ENCODE measurements at regions not wholly inside any gene's neighbourhood (a gene's known extent, or its start where the extent isn't known, plus 50 kb on each side); places are given as distances from the start of the nearest gene placed in this dataset.

GRCh38 chr13:38514575-38514974, 164.9 kb downstream of the UFM1 start:
- Histone ChIP-seq H3K4me3 (ENCODE audit: low read length) (no peak overlapping the region), H3K27me3 (ENCODE audit: control insufficient read depth, insufficient read depth, low read length) (no peaks in the 10 kb centered on the region), H3K27ac (ENCODE audit: low read length) (no peak overlapping the region), H3K9me3 (replicated peaks; ENCODE audit: control insufficient read depth, low read depth, low read length) (no peaks in the 10 kb centered on the region), H3K36me3 (ENCODE audit: control insufficient read depth, insufficient read depth, low read length) (no peaks in the 10 kb centered on the region), H3K4me1 (ENCODE audit: control insufficient read depth, insufficient read depth, low read length) (no peaks in the 10 kb centered on the region)
- DNase-seq = no peak
- WGBS (ENCODE audit: insufficient coverage) = no CpG with 5 or more reads among the region's 1 CpG

- WGBS (ENCODE audit: insufficient coverage) = 86% methylated on average over 4 of the region's 4 CpGs
- no peak for DNase-seq
- Histone ChIP-seq H3K4me1 (ENCODE audit: control insufficient read depth, insufficient read depth, low read length) (no peaks in the 10 kb centered on the region), H3K9me3 (replicated peaks; ENCODE audit: control insufficient read depth, low read depth, low read length) (no peaks in the 10 kb centered on the region), H3K27me3 (ENCODE audit: control insufficient read depth, insufficient read depth, low read length) (no peaks in the 10 kb centered on the region), H3K36me3 (ENCODE audit: control insufficient read depth, insufficient read depth, low read length) (no peaks in the 10 kb centered on the region), H3K4me3 (ENCODE audit: low read length) (no peak overlapping the region), H3K27ac (ENCODE audit: low read length) (no peak overlapping the region)
These were observed 168.5 kb upstream of the FREM2 start for GRCh38 chr13:38518328-38518727.

DNA sequence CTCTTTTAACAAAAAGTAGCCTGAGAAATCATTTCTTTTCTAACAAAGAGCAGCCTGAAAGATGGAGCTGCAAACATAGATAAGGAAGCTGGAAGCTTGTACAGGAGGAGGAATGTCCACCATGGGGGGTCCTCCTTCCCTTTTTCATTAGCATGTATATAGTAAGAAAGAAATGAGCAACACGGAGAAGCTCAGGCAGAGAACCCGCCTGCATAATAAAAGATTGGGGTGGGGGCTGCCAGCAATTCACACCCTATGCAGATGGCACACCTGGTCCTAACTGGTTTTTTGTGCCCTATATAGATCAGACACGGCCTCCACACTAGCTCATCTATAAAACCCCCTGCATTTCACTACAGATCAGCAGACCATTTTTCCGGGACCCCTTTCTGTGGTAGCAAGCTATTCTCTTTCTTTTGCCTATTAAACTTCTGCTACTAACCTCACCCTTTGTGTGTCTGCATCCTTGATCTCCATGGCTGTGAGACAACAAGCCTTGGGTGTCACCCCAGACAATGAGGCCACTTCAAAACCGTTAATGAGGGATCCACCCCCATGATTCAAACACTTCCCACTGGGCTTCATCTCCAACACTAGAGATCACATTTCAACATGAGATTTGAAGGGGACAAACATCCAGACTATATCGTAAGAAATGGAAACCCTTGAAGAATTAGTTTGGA, 167.5 kb upstream of the FREM2 start:
- no peaks in the 10 kb centered on the region for H3K27me3 ChIP-seq (ENCODE audit: control insufficient read depth, insufficient read depth, low read length)
- H3K4me3 ChIP-seq (ENCODE audit: low read length) = no peak overlapping the region
- 65% methylated on average over 2 of the region's 6 CpGs for WGBS (ENCODE audit: insufficient coverage)
- H3K9me3 ChIP-seq (replicated peaks; ENCODE audit: control insufficient read depth, low read depth, low read length) = no peaks in the 10 kb centered on the region
- DNase-seq = no peak
- H3K36me3 ChIP-seq (ENCODE audit: control insufficient read depth, insufficient read depth, low read length) = no peaks in the 10 kb centered on the region
- no peaks in the 10 kb centered on the region for H3K4me1 ChIP-seq (ENCODE audit: control insufficient read depth, insufficient read depth, low read length)
- H3K27ac ChIP-seq (ENCODE audit: low read length) = no peak overlapping the region

DNA sequence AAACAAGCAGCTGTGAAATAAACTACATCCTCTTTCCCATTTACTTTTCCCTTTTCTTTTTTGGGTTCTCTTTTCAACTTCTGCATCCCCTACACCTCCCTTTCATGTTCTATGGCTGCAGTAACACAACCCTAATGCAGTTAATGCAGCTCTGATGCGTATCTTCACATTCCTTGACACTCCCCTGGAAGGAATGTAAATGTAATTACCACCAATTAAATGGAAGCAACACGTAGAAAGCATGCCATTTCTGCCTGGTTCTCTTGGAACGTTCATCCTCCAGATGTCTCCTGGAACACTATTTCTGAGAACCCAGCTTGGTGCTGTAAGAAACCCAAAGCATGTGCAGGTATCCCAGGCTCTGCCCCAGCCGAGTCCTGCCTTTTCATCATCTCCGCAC, 166.8 kb upstream of the FREM2 start:
- no peak for DNase-seq
- no peaks in the 10 kb centered on the region for H3K27me3 ChIP-seq (ENCODE audit: control insufficient read depth, insufficient read depth, low read length)
- H3K4me3 ChIP-seq (ENCODE audit: low read length) = no peak overlapping the region
- H3K9me3 ChIP-seq (replicated peaks; ENCODE audit: control insufficient read depth, low read depth, low read length) = no peaks in the 10 kb centered on the region
- no peaks in the 10 kb centered on the region for H3K4me1 ChIP-seq (ENCODE audit: control insufficient read depth, insufficient read depth, low read length)
- no peaks in the 10 kb centered on the region for H3K36me3 ChIP-seq (ENCODE audit: control insufficient read depth, insufficient read depth, low read length)
- WGBS (ENCODE audit: insufficient coverage) = 80% methylated on average over 4 of the region's 5 CpGs
- H3K27ac ChIP-seq (ENCODE audit: low read length) = no peak overlapping the region

- no peak for DNase-seq
- Histone ChIP-seq H3K27me3 (ENCODE audit: control insufficient read depth, insufficient read depth, low read length) (no peaks in the 10 kb centered on the region), H3K4me3 (ENCODE audit: low read length) (no peak overlapping the region), H3K9me3 (replicated peaks; ENCODE audit: control insufficient read depth, low read depth, low read length) (no peaks in the 10 kb centered on the region), H3K4me1 (ENCODE audit: control insufficient read depth, insufficient read depth, low read length) (no peaks in the 10 kb centered on the region), H3K36me3 (ENCODE audit: control insufficient read depth, insufficient read depth, low read length) (no peaks in the 10 kb centered on the region), H3K27ac (ENCODE audit: low read length) (no peak overlapping the region)
- 57% methylated on average over 1 of the region's 5 CpGs for WGBS (ENCODE audit: insufficient coverage)
These were observed 159.7 kb upstream of the FREM2 start for GRCh38 chr13:38527140-38527539.

DNA sequence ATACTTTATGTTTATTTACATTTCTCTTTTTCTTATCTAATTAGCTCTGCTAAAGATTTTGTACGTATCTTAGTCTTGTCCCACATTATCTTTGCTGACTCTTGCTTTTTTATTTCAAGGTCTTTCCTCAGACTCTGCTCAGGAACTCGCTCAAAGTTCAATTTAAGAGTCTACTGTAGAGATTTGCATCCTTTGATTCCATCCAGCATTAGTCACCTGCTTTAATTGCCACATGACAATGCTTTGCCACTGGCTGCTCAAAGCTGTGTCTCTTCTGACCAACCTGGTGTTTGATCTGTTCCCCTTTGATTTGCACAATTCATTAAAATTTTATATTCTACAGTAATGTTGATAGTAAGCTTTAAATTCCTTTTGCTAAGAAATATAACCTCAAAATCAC, 157.9 kb upstream of the FREM2 start:
- no peaks in the 10 kb centered on the region for H3K9me3 ChIP-seq (replicated peaks; ENCODE audit: control insufficient read depth, low read depth, low read length)
- H3K36me3 ChIP-seq (ENCODE audit: control insufficient read depth, insufficient read depth, low read length) = no peaks in the 10 kb centered on the region
- WGBS (ENCODE audit: insufficient coverage) = 50% methylated on average over 1 of the region's 2 CpGs
- DNase-seq = no peak
- H3K4me1 ChIP-seq (ENCODE audit: control insufficient read depth, insufficient read depth, low read length) = no peaks in the 10 kb centered on the region
- H3K27ac ChIP-seq (ENCODE audit: low read length) = no peak overlapping the region
- H3K27me3 ChIP-seq (ENCODE audit: control insufficient read depth, insufficient read depth, low read length) = no peaks in the 10 kb centered on the region
- H3K4me3 ChIP-seq (ENCODE audit: low read length) = no peak overlapping the region

GRCh38 chr13:38530492-38530891, 156.4 kb upstream of the FREM2 start:
- Histone ChIP-seq H3K4me1 (ENCODE audit: control insufficient read depth, insufficient read depth, low read length) (no peaks in the 10 kb centered on the region), H3K4me3 (ENCODE audit: low read length) (no peak overlapping the region), H3K9me3 (replicated peaks; ENCODE audit: control insufficient read depth, low read depth, low read length) (no peaks in the 10 kb centered on the region), H3K27me3 (ENCODE audit: control insufficient read depth, insufficient read depth, low read length) (no peaks in the 10 kb centered on the region), H3K27ac (ENCODE audit: low read length) (no peak overlapping the region), H3K36me3 (ENCODE audit: control insufficient read depth, insufficient read depth, low read length) (no peaks in the 10 kb centered on the region)
- peak; percentile 31 for DNase-seq
- WGBS (ENCODE audit: insufficient coverage) = no CpG with 5 or more reads among the region's 3 CpGs

DNA sequence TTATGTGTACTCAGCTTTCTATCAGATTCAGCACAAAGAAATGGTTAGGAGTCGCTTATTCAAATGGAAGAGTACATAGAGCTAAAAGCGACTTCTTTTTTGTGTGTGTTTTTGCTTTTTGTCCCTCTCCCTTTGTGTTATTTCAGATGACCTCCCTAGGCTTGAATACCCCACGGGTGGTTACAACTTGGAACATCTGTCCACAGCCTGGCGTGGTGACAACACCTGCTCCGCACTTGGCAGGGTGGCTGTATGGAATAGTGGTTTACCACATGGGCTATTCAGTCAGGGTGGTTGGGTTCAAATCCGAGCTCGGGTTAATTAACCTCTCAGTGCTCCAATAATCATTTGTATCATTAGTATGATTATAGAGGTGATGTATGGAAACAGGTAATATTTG, 151.6 kb upstream of the FREM2 start:
- Histone ChIP-seq H3K9me3 (replicated peaks; ENCODE audit: control insufficient read depth, low read depth, low read length) (no peaks in the 10 kb centered on the region), H3K4me3 (ENCODE audit: low read length) (no peak overlapping the region), H3K4me1 (ENCODE audit: control insufficient read depth, insufficient read depth, low read length) (no peaks in the 10 kb centered on the region), H3K27ac (ENCODE audit: low read length) (no peak overlapping the region), H3K27me3 (ENCODE audit: control insufficient read depth, insufficient read depth, low read length) (no peaks in the 10 kb centered on the region), H3K36me3 (ENCODE audit: control insufficient read depth, insufficient read depth, low read length) (no peaks in the 10 kb centered on the region)
- no CpG with 5 or more reads among the region's 7 CpGs for WGBS (ENCODE audit: insufficient coverage)
- DNase-seq = peak; percentile 13

- Histone ChIP-seq H3K9me3 (replicated peaks; ENCODE audit: control insufficient read depth, low read depth, low read length) (no peaks in the 10 kb centered on the region), H3K27me3 (ENCODE audit: control insufficient read depth, insufficient read depth, low read length) (no peaks in the 10 kb centered on the region), H3K36me3 (ENCODE audit: control insufficient read depth, insufficient read depth, low read length) (no peaks in the 10 kb centered on the region), H3K27ac (ENCODE audit: low read length) (no peak overlapping the region), H3K4me3 (ENCODE audit: low read length) (no peak overlapping the region), H3K4me1 (ENCODE audit: control insufficient read depth, insufficient read depth, low read length) (no peaks in the 10 kb centered on the region)
- DNase-seq = no peak
- WGBS (ENCODE audit: insufficient coverage) = 56% methylated on average over 2 of the region's 3 CpGs
These were observed 149.8 kb upstream of the FREM2 start for GRCh38 chr13:38537051-38537450.

- Histone ChIP-seq H3K36me3 (ENCODE audit: control insufficient read depth, insufficient read depth, low read length) (no peaks in the 10 kb centered on the region), H3K4me1 (ENCODE audit: control insufficient read depth, insufficient read depth, low read length) (no peaks in the 10 kb centered on the region), H3K27me3 (ENCODE audit: control insufficient read depth, insufficient read depth, low read length) (no peaks in the 10 kb centered on the region), H3K4me3 (ENCODE audit: low read length) (no peak overlapping the region), H3K27ac (ENCODE audit: low read length) (no peak overlapping the region), H3K9me3 (replicated peaks; ENCODE audit: control insufficient read depth, low read depth, low read length) (no peaks in the 10 kb centered on the region)
- no peak for DNase-seq
- 33% methylated on average over 3 of the region's 4 CpGs for WGBS (ENCODE audit: insufficient coverage)
These were observed 148.5 kb upstream of the FREM2 start for GRCh38 chr13:38538422-38538821.

GRCh38 chr13:38539632-38540031, 147.2 kb upstream of the FREM2 start:
- WGBS (ENCODE audit: insufficient coverage) = no CpG with 5 or more reads among the region's 2 CpGs
- no peak overlapping the region for H3K27ac ChIP-seq (ENCODE audit: low read length)
- DNase-seq = no peak
- no peak overlapping the region for H3K4me3 ChIP-seq (ENCODE audit: low read length)
- H3K9me3 ChIP-seq (replicated peaks; ENCODE audit: control insufficient read depth, low read depth, low read length) = no peaks in the 10 kb centered on the region
- no peaks in the 10 kb centered on the region for H3K27me3 ChIP-seq (ENCODE audit: control insufficient read depth, insufficient read depth, low read length)
- H3K4me1 ChIP-seq (ENCODE audit: control insufficient read depth, insufficient read depth, low read length) = no peaks in the 10 kb centered on the region
- no peaks in the 10 kb centered on the region for H3K36me3 ChIP-seq (ENCODE audit: control insufficient read depth, insufficient read depth, low read length)

Measured in muscle of leg (tissue), 3 donors.